CD4-positive, alpha-beta T cell treated with Interleukin-2 at 100 ng/mL for 4 hours (primary cell): ENCODE measurements at regions not wholly inside any gene's neighbourhood (a gene's known extent, or its start where the extent isn't known, plus 50 kb on each side); places are given as distances from the start of the nearest gene placed in this dataset.
A peak's percentile ranks its signal among the peaks of the same experiment; 100 is the strongest.
"Not testable (repeated sequence)": the region's sequence is repeated elsewhere in the genome, so short reads cannot be mapped to it uniquely, and the experiment has no call there.

Experiments used
- DNase-seq: peaks from one replicate; pipeline ENCODE4 v3.0.0-alpha.2; 2020; ENCODE audit warnings: low spot score

DNA sequence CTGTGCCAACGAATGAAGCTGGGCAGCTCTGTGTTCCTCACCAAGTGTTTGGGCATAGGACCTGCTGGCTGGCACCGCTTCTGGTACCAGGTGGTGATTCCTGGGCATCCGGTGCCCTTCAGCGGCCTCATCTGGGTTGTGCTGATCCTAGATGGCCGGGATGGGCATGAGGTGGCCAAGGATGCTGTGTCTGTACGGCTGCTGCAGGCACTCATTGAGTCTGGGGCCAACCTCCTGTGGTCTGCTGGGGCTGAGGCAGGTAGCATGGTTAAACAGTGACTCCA, 96.1 kb upstream of the PLEKHM1 start:
- DNase-seq, result not testable (repeated sequence)

DNA sequence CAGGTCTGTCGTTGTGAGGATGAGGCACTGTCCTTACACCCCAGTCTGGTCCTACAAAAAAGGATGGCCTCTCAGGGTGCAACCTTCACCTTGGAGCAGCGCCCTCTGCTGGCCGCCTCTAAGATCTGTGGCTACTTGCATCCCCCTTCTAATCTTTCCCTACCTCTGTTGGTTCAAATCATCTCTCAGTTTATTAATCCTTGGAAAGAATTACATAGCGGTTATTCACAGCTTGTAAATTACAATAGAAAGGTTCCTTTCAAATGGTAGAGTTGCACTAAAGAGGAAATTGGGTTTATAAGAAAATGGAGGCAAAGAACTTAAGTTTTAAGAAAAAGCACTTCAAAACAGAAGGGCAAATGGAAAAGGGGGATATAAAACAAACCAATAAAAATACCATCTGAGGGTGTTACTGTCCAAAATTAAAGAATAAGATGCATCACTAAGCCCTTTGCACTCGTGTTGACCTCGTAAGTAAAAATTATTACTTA, 102.0 kb upstream of the PLEKHM1 start:
- peak; percentile 74 for DNase-seq

DNA sequence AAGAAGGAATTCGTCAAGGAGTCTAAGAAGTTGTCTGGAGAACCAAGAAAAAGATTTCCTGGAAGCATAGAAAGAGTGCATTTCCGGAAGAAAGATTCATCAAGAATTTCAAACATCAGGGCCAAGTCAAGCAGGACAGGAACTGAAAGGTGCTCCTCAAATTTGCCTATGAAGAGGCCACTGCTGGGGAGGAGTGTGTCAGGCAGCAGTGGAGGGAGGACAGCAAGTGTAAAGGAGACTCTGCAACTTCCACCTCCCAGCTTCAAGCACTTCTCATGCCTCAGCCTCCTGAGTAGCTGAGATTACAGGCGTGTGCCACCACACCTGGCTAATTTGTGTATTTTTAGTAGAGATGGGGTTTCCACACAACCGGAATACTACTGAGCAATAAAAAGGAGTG, 105.8 kb upstream of the PLEKHM1 start:
- DNase-seq, result not testable (repeated sequence)

- DNase-seq, result not testable (repeated sequence)
Measured at GRCh38 chr17:45600052-45601012, 109.8 kb upstream of the PLEKHM1 start.

- not testable (repeated sequence) for DNase-seq
Measured at GRCh38 chr17:45601013-45601412, 110.5 kb upstream of the PLEKHM1 start.

- DNase-seq, result not testable (repeated sequence)
Measured at GRCh38 chr17:45601605-45602539, 111.4 kb upstream of the PLEKHM1 start.

- DNase-seq, result not testable (repeated sequence)
Measured at GRCh38 chr17:45605751-45606150, 115.2 kb upstream of the PLEKHM1 start.

GRCh38 chr17:45619984-45620405, 129.5 kb upstream of the PLEKHM1 start:
- peak; percentile 81 for DNase-seq

- DNase-seq, result not testable (repeated sequence)
Measured at GRCh38 chr17:45620468-45620867, 129.9 kb upstream of the PLEKHM1 start.

DNA sequence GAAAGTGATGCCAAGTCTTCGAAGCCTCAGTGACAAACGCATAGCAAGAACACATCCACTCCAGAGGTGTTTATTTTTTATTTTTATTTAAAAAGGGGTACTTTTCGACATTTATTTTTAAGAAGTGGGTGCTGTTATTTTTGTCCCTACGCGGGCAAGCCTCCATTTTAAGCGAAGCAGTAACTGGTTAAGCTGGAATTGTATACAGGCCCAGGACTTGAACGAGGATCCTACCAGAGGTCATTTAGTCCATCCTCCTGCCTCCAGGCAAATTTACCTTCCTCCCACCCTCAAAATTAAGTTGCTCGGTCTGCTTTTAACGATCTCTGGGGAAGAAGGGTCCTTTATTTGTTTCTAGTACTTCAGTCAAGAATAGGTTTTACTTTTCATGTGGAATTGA, 130.6 kb upstream of the PLEKHM1 start:
- not testable (repeated sequence) for DNase-seq

DNA sequence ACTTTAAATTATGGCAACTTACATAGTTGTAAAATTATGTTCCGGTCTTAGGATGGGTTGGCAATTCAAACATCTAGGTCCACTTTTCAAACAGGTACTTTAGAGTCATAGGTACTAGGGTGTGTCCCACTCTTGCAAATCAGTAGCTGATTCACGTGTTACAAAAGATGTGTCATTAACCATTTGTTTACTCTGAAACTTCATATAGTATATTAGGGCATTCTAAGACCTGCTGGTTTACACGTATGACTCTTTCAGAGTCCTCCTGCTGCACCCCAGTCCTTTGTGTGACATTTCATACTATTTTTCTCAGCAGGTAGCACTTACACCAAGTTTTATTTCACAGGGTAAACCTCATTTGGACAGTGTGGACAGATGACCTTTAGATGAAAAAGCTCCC, 131.8 kb upstream of the PLEKHM1 start:
- DNase-seq, result not testable (repeated sequence)

GRCh38 chr17:45628019-45628418, 137.5 kb upstream of the PLEKHM1 start:
- no peak for DNase-seq

DNA sequence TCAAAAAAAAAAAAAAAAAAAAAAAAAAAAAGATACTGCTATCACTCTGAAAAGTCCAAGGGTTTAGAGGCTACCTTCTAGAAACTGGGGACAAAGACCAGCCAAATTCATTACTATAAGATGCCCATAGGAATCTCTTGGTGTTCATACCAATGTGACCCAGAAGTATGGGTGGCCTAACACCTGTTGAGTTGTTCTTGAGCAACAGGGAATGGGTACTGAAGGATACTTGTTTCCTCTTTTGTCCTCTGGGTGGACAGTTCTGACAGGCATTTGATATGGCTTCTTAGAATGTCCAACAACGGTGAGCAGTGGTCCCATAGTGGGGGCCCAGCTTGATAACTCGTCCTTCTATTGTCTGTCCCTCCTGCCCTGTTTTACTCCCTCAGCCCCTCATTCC, 141.4 kb upstream of the PLEKHM1 start:
- DNase-seq, result no peak

DNA sequence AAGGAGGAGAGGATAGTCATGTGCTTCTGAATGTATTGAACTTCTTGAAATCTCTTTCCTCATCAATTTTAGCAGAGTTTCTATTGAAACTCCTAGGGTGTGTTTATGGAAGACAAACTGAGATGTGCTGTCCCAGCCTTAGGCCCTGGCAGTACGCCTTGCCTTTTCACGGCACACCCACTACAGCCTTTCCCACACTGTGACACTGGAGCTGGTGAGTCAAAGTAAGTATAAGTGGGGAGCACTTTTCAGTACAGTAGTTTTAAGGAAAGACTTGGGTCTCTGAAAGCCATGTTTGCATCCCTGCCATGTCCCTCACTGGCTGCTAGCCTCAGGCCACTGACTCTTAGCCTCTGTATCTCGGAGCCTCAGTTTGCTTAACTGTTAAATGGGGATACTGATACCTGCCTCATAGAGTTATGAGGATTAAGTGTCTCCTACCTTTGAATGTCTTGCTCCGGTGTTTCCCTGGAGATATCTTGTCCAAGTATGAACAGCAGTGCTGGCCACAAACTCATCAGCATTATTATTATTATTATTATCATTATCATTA, 144.7 kb upstream of the CRHR1 start:
- DNase-seq, result no peak

DNA sequence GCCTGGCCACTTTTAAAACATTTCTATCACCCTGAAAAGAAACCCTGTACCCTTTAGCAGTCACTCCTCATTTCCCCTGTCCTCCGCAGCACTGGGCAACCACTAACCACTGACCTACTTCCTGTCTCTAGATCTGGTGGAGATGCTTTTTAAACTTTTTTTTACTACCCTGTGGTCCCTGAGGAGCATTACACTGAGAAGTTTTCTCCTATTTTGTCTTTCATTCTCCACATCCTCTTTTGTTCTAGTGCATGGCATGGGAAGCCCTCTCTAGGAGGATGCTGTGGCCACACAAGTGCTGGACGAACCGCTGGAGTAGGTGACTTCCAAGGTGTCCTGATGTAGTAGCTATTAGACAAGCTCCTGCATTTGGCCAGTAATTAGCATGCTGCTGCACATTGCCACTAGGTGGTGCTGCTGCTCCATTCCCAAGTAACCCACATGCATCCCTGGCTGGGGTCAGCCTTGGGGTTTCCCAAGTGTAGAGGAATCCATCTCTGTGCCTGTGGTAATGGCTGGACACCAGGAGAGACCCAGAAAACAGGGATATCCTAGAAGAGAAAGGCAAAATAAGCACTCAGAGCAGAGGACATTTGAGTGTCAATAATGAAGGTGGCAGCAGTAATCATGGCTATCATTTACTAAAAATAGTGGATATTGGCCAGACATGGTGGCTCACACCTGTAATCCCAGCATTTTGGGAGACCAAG, 143.8 kb upstream of the CRHR1 start:
- DNase-seq, result peak; percentile 71

GRCh38 chr17:45641541-45641940, 142.6 kb upstream of the CRHR1 start:
- DNase-seq, result no peak

- no peak for DNase-seq
Measured at GRCh38 chr17:45643591-45643990, 140.5 kb upstream of the CRHR1 start.

GRCh38 chr17:45644637-45645036, 139.5 kb upstream of the CRHR1 start:
- not testable (repeated sequence) for DNase-seq

GRCh38 chr17:45645330-45645729, 138.8 kb upstream of the CRHR1 start:
- DNase-seq, result no peak

- DNase-seq, result no peak
Measured at GRCh38 chr17:45646288-45646988, 137.7 kb upstream of the CRHR1 start.

- DNase-seq, result no peak
Measured at GRCh38 chr17:45648642-45649041, 135.5 kb upstream of the CRHR1 start.
